ENCODE measurements at regions not wholly inside any gene's neighbourhood (a gene's known extent, or its start where the extent isn't known, plus 50 kb on each side); places are given as distances from the start of the nearest gene placed in this dataset.

DNA sequence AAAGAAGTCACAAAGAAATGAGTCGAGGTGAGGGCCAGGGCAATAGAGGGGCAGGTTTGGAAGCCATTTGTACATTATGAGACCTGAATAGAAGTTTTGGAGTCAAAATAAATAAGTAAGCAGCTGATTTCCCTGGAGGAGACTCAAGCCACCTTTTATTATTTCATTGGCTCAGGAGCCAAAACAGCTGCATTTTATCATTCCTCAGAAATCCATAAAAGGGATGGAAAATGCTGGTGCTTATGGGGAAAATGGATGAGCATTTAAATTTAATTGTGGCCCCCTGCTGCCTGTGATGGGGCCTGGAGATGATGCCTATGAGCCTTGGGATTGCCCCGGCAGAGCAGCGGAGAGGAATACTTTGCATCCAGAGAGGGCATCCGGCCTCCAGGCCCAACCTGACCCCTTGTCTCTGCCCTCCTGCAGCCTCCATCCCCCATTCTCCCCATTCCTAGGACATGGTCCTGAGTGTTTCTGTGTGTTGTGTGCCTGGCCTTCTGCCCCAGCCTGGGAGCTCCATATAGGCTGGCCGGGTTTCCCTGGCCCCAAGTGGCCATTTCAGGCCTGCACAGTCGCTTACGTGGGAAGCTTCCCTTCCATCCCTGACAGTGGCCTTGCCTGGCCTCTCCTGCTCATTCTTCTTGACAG, 296.8 kb upstream of the ZMIZ1 start:
- no peak for TF ChIP-seq CTCF (IDR thresholded peaks at IDR 0.05; ENCODE audit: insufficient read depth, low read depth, low read length)
- no peak for DNase-seq (ENCODE audit: low read depth)

GRCh38 chr10:78772486-78772885, 296.3 kb upstream of the ZMIZ1 start:
- no peak for DNase-seq (ENCODE audit: low read depth)
- no peak for TF ChIP-seq CTCF (IDR thresholded peaks at IDR 0.05; ENCODE audit: insufficient read depth, low read depth, low read length)
- H3K4me3 ChIP-seq (ENCODE audit: low read depth, low read length): no peak overlapping the region

More for the DNA sequence above, 296.8 kb upstream of the ZMIZ1 start:
- H3K4me3 ChIP-seq (ENCODE audit: low read depth, low read length): no peak overlapping the region

GRCh38 chr10:78772986-78773530, 295.7 kb upstream of the ZMIZ1 start:
- no peak overlapping the region for H3K4me3 ChIP-seq (ENCODE audit: low read depth, low read length)
- no peak for DNase-seq (ENCODE audit: low read depth)
- no peak for TF ChIP-seq CTCF (IDR thresholded peaks at IDR 0.05; ENCODE audit: insufficient read depth, low read depth, low read length)

DNA sequence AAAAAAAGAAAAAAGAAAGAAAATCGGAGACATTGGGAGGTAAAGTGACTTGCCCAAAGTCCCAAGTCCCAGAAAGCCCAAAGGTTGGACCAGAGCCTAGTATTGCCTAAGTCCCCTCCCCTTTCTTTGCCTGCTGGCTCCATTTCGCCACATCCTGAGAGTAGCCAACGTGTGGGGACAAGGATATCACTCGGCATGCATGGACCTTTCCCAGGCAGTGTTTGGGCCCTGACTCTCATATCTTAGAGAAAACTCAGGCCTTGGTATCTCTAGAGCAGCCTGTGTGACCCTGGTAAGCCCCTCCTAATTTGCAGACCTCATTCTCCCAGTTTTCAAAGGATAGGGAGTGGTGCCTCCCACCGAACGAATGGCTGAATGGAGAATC, 294.2 kb upstream of the ZMIZ1 start:
- DNase-seq (ENCODE audit: low read depth): no peak
- no peak for TF ChIP-seq CTCF (IDR thresholded peaks at IDR 0.05; ENCODE audit: insufficient read depth, low read depth, low read length)
- no peak overlapping the region for H3K4me3 ChIP-seq (ENCODE audit: low read depth, low read length)

GRCh38 chr10:78774999-78775711, 293.6 kb upstream of the ZMIZ1 start:
- peak; percentile 9 for TF ChIP-seq CTCF (IDR thresholded peaks at IDR 0.05; ENCODE audit: insufficient read depth, low read depth, low read length)
- no peak overlapping the region for H3K4me3 ChIP-seq (ENCODE audit: low read depth, low read length)
- peak; percentile 74 for DNase-seq (ENCODE audit: low read depth)

DNA sequence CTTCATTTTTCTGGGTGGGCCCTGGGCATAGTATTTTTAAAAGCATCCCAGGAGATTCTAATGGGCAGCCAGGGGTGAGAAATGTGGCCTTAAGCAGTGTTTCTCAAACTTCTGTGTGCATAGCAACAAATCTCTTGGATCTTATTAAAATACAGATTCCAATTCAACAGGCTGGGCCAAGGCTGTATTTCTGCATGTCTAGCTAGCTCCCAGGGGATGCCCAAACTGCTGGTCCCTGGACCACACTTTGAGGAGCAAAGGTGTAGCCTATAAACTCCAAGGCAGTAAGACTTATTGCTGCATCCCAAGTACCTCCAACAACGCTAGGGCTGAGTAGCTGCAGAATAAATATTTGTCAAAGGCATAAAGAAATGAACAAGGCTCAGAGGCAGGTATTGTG, 292.9 kb upstream of the ZMIZ1 start:
- DNase-seq (ENCODE audit: low read depth): no peak
- no peak overlapping the region for H3K4me3 ChIP-seq (ENCODE audit: low read depth, low read length)
- no peak for TF ChIP-seq CTCF (IDR thresholded peaks at IDR 0.05; ENCODE audit: insufficient read depth, low read depth, low read length)

Measured in fibroblast of villous mesenchyme (primary cell).